Cardiac muscle cell (in vitro differentiated cells and primary cell): ENCODE measurements at regions not wholly inside any gene's neighbourhood (a gene's known extent, or its start where the extent isn't known, plus 50 kb on each side); places are given as distances from the start of the nearest gene placed in this dataset.

Source experiments
- DNase-seq, 2 donors: peaks; one replicate each; pipeline versions ENCODE4 v3.0.0 to v3.0.0-alpha.2; 2010 to 2017; ENCODE audit warnings: low read depth in 1 of 2, low spot score in 1 of 2
- H3K27ac ChIP-seq: fragments of 200-600 bp; sonication (generic); 2 replicates; pipeline ENCODE4 v1.5.1; 2016
- H3K27me3 ChIP-seq: fragments of 200-600 bp; sonication (generic); 2 replicates; pipeline ENCODE4 v1.6.0; 2016; ENCODE audit warnings: control low read depth
- H3K36me3 ChIP-seq: fragments of 200-600 bp; sonication (generic); 2 replicates; pipeline ENCODE4 v1.5.1; 2016; ENCODE audit warnings: control low read depth
- H3K4me1 ChIP-seq: fragments of 200-600 bp; sonication (generic); 2 replicates; pipeline ENCODE4 v1.8.1; 2017; ENCODE audit warnings: low read depth, mild to moderate bottlenecking, mixed run types
- H3K4me3 ChIP-seq: fragments of 200-600 bp; sonication (generic); 2 replicates; pipeline ENCODE4 v1.5.1; 2016; ENCODE audit warnings: mild to moderate bottlenecking
- H3K9me3 ChIP-seq: fragments of 200-600 bp; sonication (generic); 2 replicates; pipeline ENCODE4 v1.5.1; 2017; ENCODE audit warnings: low read depth, mild to moderate bottlenecking, control low read depth
- TF ChIP-seq, protein P1 (sequence below): IDR thresholded peaks from 2 replicates; pipeline ENCODE4 v1.5.1; 2012; ENCODE audit warnings: low read depth, mild to moderate bottlenecking, low read length

DNA sequence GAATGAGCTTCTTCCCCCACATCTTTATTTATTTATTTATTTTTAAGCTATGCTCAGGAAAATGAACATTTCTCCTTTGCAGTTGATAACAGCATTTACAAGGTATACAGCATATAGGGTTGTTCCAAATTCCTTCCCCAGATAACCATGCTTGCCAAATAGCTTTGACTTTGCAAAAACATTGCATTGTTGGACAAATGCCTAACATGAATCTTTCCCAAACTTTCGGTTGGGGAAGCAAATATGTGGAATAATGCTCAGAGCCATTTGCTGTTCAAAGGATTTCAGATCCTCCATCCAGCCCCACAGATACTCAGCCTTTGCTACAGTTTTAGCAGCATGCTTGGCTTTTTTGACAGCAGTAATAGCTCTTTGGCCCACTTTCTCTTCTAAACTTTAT, 127.2 kb upstream of the AGA start:
- TF ChIP-seq, protein P1, sequence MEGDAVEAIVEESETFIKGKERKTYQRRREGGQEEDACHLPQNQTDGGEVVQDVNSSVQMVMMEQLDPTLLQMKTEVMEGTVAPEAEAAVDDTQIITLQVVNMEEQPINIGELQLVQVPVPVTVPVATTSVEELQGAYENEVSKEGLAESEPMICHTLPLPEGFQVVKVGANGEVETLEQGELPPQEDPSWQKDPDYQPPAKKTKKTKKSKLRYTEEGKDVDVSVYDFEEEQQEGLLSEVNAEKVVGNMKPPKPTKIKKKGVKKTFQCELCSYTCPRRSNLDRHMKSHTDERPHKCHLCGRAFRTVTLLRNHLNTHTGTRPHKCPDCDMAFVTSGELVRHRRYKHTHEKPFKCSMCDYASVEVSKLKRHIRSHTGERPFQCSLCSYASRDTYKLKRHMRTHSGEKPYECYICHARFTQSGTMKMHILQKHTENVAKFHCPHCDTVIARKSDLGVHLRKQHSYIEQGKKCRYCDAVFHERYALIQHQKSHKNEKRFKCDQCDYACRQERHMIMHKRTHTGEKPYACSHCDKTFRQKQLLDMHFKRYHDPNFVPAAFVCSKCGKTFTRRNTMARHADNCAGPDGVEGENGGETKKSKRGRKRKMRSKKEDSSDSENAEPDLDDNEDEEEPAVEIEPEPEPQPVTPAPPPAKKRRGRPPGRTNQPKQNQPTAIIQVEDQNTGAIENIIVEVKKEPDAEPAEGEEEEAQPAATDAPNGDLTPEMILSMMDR, result no peak
- no peaks in the 10 kb centered on the region for H3K27me3 ChIP-seq
- H3K4me1 ChIP-seq, result no peaks in the 10 kb centered on the region
- no peaks in the 10 kb centered on the region for H3K36me3 ChIP-seq
- no peak overlapping the region for H3K27ac ChIP-seq
- H3K4me3 ChIP-seq, result no peak overlapping the region
- DNase-seq, result peak in 1 of 2 donors; percentile 83
- no peaks in the 10 kb centered on the region for H3K9me3 ChIP-seq

DNA sequence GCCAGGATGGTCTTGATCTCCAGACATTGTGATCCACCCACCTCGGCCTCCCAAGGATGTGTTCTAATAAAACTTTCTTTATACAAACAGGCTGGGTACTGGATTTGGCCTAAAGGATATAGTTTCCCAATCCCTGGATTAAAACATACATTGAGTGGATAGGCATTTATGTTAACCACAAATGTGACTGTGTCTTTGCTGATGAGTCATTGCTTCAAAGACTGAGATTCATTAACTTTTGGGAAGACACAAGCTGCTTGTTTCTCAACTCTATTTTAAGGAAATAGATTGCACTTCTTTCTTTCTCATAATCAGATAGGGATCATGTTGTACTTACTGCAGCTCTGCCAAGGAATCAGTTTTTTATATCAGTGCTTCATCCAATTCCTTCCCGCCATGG, 131.3 kb upstream of the AGA start:
- Histone ChIP-seq H3K4me1 (no peaks in the 10 kb centered on the region), H3K4me3 (no peak overlapping the region), H3K9me3 (no peaks in the 10 kb centered on the region), H3K27me3 (no peaks in the 10 kb centered on the region), H3K27ac (no peak overlapping the region), H3K36me3 (no peaks in the 10 kb centered on the region)
- TF ChIP-seq, protein P1, result no peak
- peak in 1 of 2 donors; percentile 84 for DNase-seq

DNA sequence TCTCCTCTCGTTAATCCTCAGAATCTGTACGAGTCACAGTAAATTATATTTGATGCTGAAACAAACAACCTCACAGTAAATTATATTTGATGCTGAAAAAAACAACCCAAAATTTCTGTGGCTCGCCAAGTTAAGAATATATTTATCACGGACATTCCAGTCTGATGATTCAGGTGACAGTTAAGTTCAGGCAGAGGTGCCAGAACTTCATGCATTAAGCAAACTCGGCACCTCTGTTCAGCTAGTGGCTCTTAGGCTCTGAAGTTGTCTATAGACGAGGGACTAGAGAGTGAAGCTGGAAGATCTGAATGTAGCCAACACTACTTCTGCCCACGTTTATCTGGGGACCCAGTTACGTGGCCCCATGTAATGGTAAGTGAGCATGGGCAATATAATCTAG, 132.2 kb upstream of the AGA start:
- Histone ChIP-seq H3K27me3 (no peaks in the 10 kb centered on the region), H3K9me3 (no peaks in the 10 kb centered on the region), H3K4me1 (no peaks in the 10 kb centered on the region), H3K36me3 (no peaks in the 10 kb centered on the region), H3K27ac (no peak overlapping the region), H3K4me3 (no peak overlapping the region)
- TF ChIP-seq, protein P1, result no peak
- DNase-seq, result peak in 1 of 2 donors; percentile 68

DNA sequence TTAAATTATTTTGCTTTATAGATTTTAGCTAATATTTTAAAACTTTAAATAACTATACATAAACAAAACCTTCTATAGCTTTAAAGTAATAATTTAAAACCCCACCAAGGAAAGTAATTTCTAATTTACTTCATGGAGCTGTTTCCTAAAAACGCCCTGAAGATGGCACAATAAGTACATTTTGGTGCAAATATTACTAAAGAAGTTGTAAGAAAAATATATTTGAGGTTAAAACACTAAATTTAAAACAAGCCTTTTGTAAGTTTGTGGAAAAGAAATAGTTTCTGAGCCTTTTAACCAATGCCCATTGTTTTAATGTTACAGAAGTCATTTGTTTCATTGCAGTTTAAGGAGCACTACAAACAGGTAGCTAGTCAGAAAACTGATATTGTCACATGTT, 137.4 kb upstream of the AGA start:
- DNase-seq, result peak in 1 of 2 donors; percentile 24
- H3K36me3 ChIP-seq, result no peaks in the 10 kb centered on the region
- H3K27me3 ChIP-seq, result no peaks in the 10 kb centered on the region
- H3K4me1 ChIP-seq, result no peaks in the 10 kb centered on the region
- H3K4me3 ChIP-seq, result no peak overlapping the region
- no peaks in the 10 kb centered on the region for H3K9me3 ChIP-seq
- no peak overlapping the region for H3K27ac ChIP-seq
- TF ChIP-seq, protein P1, result peak; percentile 20

DNA sequence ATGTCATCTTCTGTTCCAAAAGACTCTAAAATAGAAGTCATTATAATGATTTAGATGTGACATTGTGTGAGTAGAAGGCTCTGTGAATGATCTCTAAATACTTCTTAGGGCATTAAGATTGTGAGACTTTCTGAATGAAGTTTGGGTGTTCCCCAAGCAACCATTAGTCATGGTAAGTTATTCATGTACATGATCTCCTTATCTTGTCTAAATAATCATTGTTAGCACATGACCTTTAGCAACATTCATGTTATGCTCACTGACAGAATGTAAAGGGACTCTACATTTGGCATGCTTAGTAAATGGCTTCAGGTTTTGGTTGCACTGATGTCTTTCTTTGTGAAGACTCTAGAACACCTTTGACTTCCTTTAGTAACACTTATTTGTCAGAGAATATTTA, 140.8 kb upstream of the AGA start:
- peak in 1 of 2 donors; percentile 5 for DNase-seq
- no peaks in the 10 kb centered on the region for H3K9me3 ChIP-seq
- TF ChIP-seq, protein P1, result no peak
- H3K36me3 ChIP-seq, result no peaks in the 10 kb centered on the region
- no peak overlapping the region for H3K4me3 ChIP-seq
- H3K27ac ChIP-seq, result no peak overlapping the region
- H3K4me1 ChIP-seq, result no peaks in the 10 kb centered on the region
- no peaks in the 10 kb centered on the region for H3K27me3 ChIP-seq

DNA sequence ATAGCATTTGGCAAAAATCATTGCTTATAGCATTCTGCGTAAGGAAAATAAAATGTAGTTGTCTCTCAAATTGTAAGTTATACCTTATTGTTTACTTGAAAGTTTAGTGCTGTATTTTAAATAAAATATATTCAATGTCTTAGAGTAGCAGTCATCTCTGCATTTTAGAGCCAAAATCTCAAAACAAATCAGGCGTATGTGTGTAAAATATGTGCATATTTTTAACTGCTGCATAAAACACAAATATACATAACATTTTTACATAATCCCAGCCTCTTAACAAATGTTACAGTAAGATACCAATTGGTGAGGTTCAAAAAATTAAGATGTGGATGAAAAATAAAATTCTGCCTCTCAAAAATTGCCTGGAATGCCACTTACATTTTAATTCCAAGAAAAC, 145.8 kb upstream of the AGA start:
- TF ChIP-seq, protein P1, result no peak
- no peaks in the 10 kb centered on the region for H3K27me3 ChIP-seq
- H3K4me1 ChIP-seq, result no peaks in the 10 kb centered on the region
- H3K9me3 ChIP-seq, result no peaks in the 10 kb centered on the region
- no peaks in the 10 kb centered on the region for H3K36me3 ChIP-seq
- H3K4me3 ChIP-seq, result no peak overlapping the region
- no peak for DNase-seq
- no peak overlapping the region for H3K27ac ChIP-seq
